Effector memory CD8-positive, alpha-beta T cell (primary cell): ENCODE measurements at regions not wholly inside any gene's neighbourhood (a gene's known extent, or its start where the extent isn't known, plus 50 kb on each side); places are given as distances from the start of the nearest gene placed in this dataset.

Source experiments
- ATAC-seq: fragments of 150-1000 bp; cut with Tn5 transposase; replicated peaks from 2 replicates; pipeline ENCODE4 v1.10.0; 2021; ENCODE audit warnings: mild to moderate bottlenecking, moderate library complexity
- DNase-seq, 3 experiments: peaks; one replicate each; pipeline ENCODE4 v3.0.0; 2021
- H3K27ac Mint-ChIP-seq, 2 donors: one replicate each; pipeline ENCODE4 v1.8.0; 2022; ENCODE audit warnings: mild to moderate bottlenecking in 2 of 2, mixed read lengths in 2 of 2, moderate library complexity in 2 of 2
- H3K27me3 Mint-ChIP-seq, 2 donors: one replicate each; pipeline ENCODE4 v1.8.0; 2022; ENCODE audit warnings: mixed read lengths in 2 of 2
- H3K36me3 Mint-ChIP-seq: one replicate; pipeline ENCODE4 v1.8.0; 2022; ENCODE audit warnings: mild to moderate bottlenecking, moderate library complexity, mixed read lengths; ENCODE audit not compliant: insufficient read depth
- H3K4me1 Mint-ChIP-seq, 2 donors: one replicate each; pipeline ENCODE4 v1.8.0; 2022; ENCODE audit warnings: low read depth in 2 of 2, mixed read lengths in 2 of 2
- H3K4me3 Mint-ChIP-seq, 2 donors: one replicate each; pipeline ENCODE4 v1.8.0; 2022; ENCODE audit warnings: mild to moderate bottlenecking in 2 of 2, mixed read lengths in 2 of 2, moderate library complexity in 2 of 2
- H3K9me3 Mint-ChIP-seq, 2 donors: one replicate each; pipeline ENCODE4 v1.8.0; 2022; ENCODE audit warnings: mixed read lengths in 2 of 2

DNA sequence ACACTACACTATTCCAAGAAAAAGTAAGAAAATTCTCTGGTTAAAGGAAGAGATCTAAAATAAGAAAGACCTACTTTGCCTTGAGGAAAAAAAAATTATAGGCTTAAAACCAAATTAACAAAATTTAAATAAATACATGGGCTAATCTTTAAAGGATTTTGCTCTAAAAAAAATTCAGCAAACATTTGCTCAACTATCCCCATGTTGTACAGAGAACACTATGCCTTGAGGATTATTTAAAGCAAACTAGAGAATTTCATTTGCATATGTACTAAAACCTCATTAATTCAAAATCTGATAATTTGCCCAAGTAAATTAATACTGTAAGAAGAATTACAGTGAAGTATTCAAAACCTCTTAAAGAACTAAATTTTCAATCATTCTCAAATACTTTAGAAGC lies 71.6 kb upstream of the KCNIP4 start:
- no peak overlapping the region for H3K27ac Mint-ChIP-seq
- DNase-seq (no peak), ATAC-seq (no peak)
- no peak overlapping the region for H3K4me3 Mint-ChIP-seq
- H3K27me3 Mint-ChIP-seq, result no peaks in the 10 kb centered on the region
- H3K9me3 Mint-ChIP-seq, result peaks cover 0 to 6% of the 10 kb centered on the region in 2 donors
- no peaks in the 10 kb centered on the region for H3K4me1 Mint-ChIP-seq
- H3K36me3 Mint-ChIP-seq, result no peaks in the 10 kb centered on the region

DNA sequence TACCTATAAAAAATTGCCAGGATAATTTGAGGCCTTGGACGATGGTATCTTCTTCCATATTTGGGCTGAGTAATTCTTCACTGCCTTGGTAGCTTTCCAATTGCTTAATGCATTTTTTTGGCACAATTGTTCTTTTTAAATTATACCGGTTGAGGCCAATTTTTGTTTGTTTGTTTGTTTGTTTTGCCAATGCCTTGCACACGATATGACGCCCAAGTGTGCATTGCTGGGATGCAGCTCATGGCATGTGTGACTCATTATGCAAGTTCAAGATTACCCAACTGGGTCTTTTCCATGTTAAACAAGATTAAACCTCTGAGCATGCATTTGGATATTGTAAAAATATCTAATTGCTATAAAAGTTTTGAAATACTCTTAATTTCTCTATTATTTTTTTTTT lies 71.1 kb upstream of the KCNIP4 start:
- no peaks in the 10 kb centered on the region for H3K27me3 Mint-ChIP-seq
- H3K9me3 Mint-ChIP-seq, result peaks cover 0 to 3% of the 10 kb centered on the region in 2 donors
- no peak overlapping the region for H3K27ac Mint-ChIP-seq
- H3K4me3 Mint-ChIP-seq, result no peak overlapping the region
- H3K4me1 Mint-ChIP-seq, result no peaks in the 10 kb centered on the region
- no peaks in the 10 kb centered on the region for H3K36me3 Mint-ChIP-seq
- DNase-seq, result no peak
- no peak for ATAC-seq

DNA sequence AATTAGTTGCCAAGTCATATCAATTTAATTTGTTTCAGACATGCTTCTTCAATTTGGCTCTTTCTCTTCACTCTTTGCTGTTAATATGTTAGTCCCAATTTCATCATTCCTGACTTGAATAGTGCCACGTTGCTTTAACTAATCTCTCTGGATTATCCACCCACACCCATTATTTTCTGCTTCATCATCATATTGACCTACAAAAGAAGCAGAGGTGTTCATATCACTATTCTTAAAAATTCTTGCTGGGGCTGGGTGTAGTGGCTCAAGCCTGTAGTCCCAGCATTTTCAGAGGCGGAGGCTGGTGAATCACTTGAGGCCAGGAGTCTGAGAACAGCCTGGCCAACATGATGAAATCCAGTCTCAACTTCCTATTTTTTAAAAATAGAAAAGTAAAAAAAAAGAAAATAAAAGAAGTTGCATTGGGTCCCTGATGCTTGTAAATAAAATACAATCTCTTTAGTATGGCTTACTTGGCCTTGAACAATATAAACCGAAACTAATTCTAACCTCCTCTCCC lies 65.7 kb upstream of the KCNIP4 start:
- H3K9me3 Mint-ChIP-seq, result peaks cover 0 to 2% of the 10 kb centered on the region in 2 donors
- no peaks in the 10 kb centered on the region for H3K4me1 Mint-ChIP-seq
- no peak for DNase-seq
- no peak for ATAC-seq
- H3K36me3 Mint-ChIP-seq, result no peaks in the 10 kb centered on the region
- H3K27ac Mint-ChIP-seq, result no peak overlapping the region
- no peak overlapping the region for H3K4me3 Mint-ChIP-seq
- H3K27me3 Mint-ChIP-seq, result no peaks in the 10 kb centered on the region

- DNase-seq (no peak), ATAC-seq (no peak)
- Mint-ChIP-seq H3K4me3 (no peak overlapping the region), H3K9me3 (peaks cover 14 to 28% of the 10 kb centered on the region in 2 donors), H3K27ac (no peak overlapping the region), H3K36me3 (no peaks in the 10 kb centered on the region), H3K27me3 (no peaks in the 10 kb centered on the region), H3K4me1 (no peaks in the 10 kb centered on the region)
These were observed 55.3 kb upstream of the KCNIP4 start for GRCh38 chr4:22003878-22004277.
